ENCODE measurements at regions not wholly inside any gene's neighbourhood (a gene's known extent, or its start where the extent isn't known, plus 50 kb on each side); places are given as distances from the start of the nearest gene placed in this dataset.

- TF ChIP-seq ARID4A (CRISPR knock-in tag; IDR thresholded peaks at IDR 0.05; ENCODE audit: borderline replicate concordance) (0 out of 2 replicates have a peak, but pooled peaks have one; percentile 8), DNMT1 (CRISPR knock-in tag; IDR thresholded peaks at IDR 0.05) (no peak), HNRNPL (IDR thresholded peaks at IDR 0.05; ENCODE audit: low read depth, low read length) (no peak), MTF2 (CRISPR knock-in tag; IDR thresholded peaks at IDR 0.05; ENCODE audit: borderline replicate concordance) (no peak)
Observed at GRCh38 chr20:17795501-17796071, 95.8 kb downstream of the BANF2 start (continued).

DNA sequence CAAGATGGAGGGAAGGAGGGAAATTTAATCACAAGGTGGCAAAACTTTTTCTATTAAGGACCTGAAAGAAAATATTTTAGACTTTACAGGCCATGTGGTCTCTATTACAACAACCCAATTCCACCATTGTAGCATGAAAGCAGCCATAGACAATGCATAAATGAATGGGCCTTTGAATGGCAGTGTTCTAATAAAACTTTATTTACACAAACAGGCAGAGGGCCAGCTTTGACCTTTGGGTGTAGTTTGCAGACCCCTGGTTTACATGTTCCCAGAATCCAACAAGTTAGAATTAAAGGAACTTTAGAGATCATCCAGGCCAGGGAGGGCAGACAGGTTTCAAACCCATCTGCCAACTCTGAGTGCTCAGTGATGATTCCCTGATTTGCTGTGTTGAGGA lies 95.2 kb downstream of the BANF2 start:
- ChIA-PET POLR2A (interaction anchor here (1.0 to 2.2 kb wide), 10 partner anchors 9 to 115 kb away, joined by 3 to 11 read pairs (median 4); no protein-coding TSS in a partner anchor), CTCF (ENCODE audit: low intra/inter-chr PET ratio, low total read pairs) (no interaction called here)
- Histone ChIP-seq H3K27ac (ENCODE audit: extremely low read length, insufficient read depth, low read length) (no peak overlapping the region), H3K9ac (ENCODE audit: insufficient read depth, low read depth, low read length) (no peak overlapping the region), H3K27me3 (ENCODE audit: control insufficient read depth in 1 of 2, insufficient read depth in 2 of 2, low read length in 2 of 2) (peaks cover 4 to 42% of the 10 kb centered on the region in 2 experiments; a peak in 4 of 5 replicates), H3K4me3 (replicated peaks in 1 of 3; ENCODE audit: insufficient read depth in 1 of 3, low read depth in 2 of 3, low read length in 3 of 3) (no peak overlapping the region), H3K79me2 (ENCODE audit: insufficient read depth, low read length) (no peaks in the 10 kb centered on the region), H3K4me2 (ENCODE audit: low read depth, low read length) (no peak overlapping the region), H2AFZ (ENCODE audit: low read length) (no peak overlapping the region), H3K9me3 (ENCODE audit: low read length) (peaks cover 16% of the 10 kb centered on the region), H3K4me1 (ENCODE audit: insufficient read depth, low read length) (peaks cover 32% of the 10 kb centered on the region), H4K20me1 (ENCODE audit: insufficient read depth, low read length) (no peaks in the 10 kb centered on the region), H3K36me3 (replicated peaks in 1 of 2; ENCODE audit: control insufficient read depth in 1 of 2, insufficient read depth in 2 of 2, low read length in 2 of 2) (no peaks in the 10 kb centered on the region)
- ATAC-seq (no peak), DNase-seq (ENCODE audit: low spot score) (no peak), FAIRE-seq (no peak)
- BruUV-seq (replicated peaks), result no TSS peak
- in situ Hi-C loops (cut with HindIII; ENCODE audit: extremely low pct_ligation_motif_present, low pct_unique_long_range_greater_than_20kb) (no loop called here), intact Hi-C loops (cut with micrococcal nuclease; ENCODE audit: unreplicated experiment) (loop anchor here (1.0 kb wide), 1 partner anchor 24 kb away; no protein-coding TSS in a partner anchor)
- TF ChIP-seq ADNP (CRISPR knock-in tag; IDR thresholded peaks at IDR 0.05), result no peak
- TF ChIP-seq ERF (CRISPR knock-in tag; IDR thresholded peaks at IDR 0.05), result no peak
- TF ChIP-seq ZBTB49 (CRISPR knock-in tag; IDR thresholded peaks at IDR 0.05; ENCODE audit: borderline replicate concordance), result no peak

All from HepG2 (cell line).